ENCODE measurements at regions not wholly inside any gene's neighbourhood (a gene's known extent, or its start where the extent isn't known, plus 50 kb on each side); places are given as distances from the start of the nearest gene placed in this dataset.

DNA sequence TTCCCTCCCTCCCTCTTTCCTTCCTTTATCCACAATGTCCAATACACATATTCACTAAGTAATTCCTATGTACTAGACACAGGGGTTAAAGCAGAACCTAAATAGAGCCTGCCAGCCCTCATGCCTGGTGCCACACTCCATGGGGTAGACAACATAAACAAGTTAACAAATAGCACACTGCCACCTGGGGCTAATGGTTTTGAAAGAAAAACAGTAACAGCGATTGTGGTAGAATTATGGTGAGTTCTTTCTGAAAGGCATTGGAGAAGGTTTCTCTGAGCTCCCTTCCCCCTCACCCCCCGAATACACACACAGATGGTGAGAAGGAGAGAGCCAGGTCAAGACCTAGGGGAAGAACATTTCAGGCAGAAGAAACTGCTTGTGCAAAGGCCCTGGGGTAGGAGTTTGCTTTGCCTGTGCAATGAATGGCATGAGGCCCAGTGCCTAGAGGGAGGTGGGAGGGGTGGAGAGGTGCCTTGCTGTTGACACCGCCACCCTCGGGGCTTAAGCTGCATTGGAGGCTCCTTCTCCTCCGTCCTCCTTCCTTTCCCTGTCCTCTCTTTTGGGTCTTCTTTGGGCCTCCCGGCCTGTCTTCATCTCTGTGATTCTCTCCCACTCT is 502.4 kb upstream of the SULF2 start:
- no peak for TF ChIP-seq TAF1 (IDR thresholded peaks at IDR 0.05; ENCODE audit: borderline replicate concordance, low read depth, low read length)
- no peak for TF ChIP-seq POLR2A (IDR thresholded peaks at IDR 0.05; ENCODE audit: low read depth, low read length)
